ENCODE measurements at regions not wholly inside any gene's neighbourhood (a gene's known extent, or its start where the extent isn't known, plus 50 kb on each side); places are given as distances from the start of the nearest gene placed in this dataset.

GRCh38 chr17:71899317-71899716 lies 221.5 kb upstream of the SOX9 start:
- TF ChIP-seq CTCF (IDR thresholded peaks at IDR 0.05) (no peak), POLR2A (IDR thresholded peaks at IDR 0.05) (no peak)
